Activated CD8-positive, alpha-beta memory T cell treated with anti-CD3 and anti-CD28 coated beads for 36 hours (primary cell): ENCODE measurements at regions not wholly inside any gene's neighbourhood (a gene's known extent, or its start where the extent isn't known, plus 50 kb on each side); places are given as distances from the start of the nearest gene placed in this dataset.

ENCODE experiments used
- CTCF ChIA-PET: fragments of 350-600 bp; sonication (Branson Sonifier 250); formaldehyde crosslinking; loops from one replicate; lab custom pipeline; 2021; ENCODE audit warnings: antibody characterized with exemption; lab: Charles Lee
- POLR2A ChIA-PET: fragments of 350-600 bp; sonication (Branson Sonifier 250); formaldehyde crosslinking; loops from one replicate; lab custom pipeline; 2021; ENCODE audit warnings: antibody characterized with exemption; lab: Charles Lee

DNA sequence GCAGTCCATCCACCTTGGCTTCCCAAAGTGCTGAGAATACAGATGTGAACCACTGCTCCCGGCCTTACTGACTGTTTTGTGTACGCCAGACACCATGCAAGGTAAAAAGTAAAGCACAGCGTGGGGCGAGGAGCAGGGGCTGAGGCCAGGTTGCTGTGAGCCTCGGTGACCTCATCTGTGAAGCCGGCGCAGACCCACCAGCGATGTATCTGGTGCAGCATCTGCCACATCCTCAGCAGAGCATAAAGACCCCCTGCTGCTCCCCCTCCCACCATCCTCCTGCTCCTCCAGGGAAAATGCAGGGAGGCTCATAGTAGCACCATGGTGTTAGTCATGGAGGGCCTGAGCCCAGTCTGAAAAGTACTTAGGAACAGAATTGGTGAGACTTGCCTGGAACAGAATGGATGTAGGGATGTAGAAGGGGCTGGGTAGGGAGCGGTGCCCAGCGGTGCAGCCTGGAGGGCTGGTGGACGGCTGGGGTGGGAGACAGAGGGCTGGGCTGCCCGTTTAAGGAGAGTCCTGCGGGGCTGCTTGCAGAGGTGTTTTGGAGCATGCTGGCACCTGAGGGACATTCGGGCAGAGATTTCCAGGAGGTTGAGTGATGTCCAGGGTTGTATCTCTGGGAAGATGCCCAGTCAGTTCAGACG is 462.4 kb downstream of the BRD1 start:
- ChIA-PET POLR2A (no interaction called here), CTCF (no interaction called here)

DNA sequence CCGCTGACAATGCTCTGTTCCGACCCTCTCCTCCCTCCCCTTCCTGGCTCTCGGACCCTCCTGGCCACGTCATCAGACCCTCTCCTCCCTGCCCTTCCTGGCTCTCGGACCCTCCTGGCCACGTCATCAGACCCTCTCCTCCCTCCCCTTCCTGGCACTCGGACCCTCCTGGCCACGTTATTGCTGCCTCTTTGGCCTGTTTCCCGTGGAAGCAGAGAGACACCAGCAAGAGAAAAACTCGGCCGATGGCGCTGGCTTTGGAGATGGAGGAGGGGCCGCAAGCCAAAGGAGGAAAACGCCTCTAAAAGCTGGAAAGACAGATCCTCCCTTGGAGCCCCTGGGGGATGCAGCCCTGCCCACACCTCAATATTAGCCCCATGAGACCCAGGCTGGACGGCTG is 463.3 kb downstream of the BRD1 start:
- CTCF ChIA-PET = no interaction called here
- POLR2A ChIA-PET = no interaction called here

GRCh38 chr22:49363526-49364230 is 464.0 kb downstream of the BRD1 start:
- CTCF ChIA-PET = no interaction called here
- POLR2A ChIA-PET = no interaction called here

- POLR2A ChIA-PET = no interaction called here
- CTCF ChIA-PET = no interaction called here
Measured at GRCh38 chr22:49362211-49362839, 465.3 kb downstream of the BRD1 start.

DNA sequence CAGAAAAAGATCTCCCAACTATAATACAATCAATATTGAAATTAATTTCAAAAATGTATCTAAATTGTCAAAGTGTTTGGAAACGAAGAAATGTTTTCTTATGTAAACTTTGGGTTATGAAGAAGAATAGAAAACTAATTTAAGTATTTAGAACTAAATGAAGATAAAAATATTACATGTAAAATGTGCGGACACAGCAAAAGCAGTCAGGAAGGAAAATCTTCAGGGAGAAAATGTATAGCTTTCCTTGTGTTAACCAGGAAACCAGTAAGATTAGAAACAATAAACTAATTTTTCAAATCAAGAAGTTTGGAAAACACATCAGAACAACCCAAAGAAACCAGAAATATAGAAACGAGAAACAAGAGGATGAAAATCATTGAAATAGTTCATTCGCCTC is 466.5 kb downstream of the BRD1 start:
- POLR2A ChIA-PET = no interaction called here

DNA sequence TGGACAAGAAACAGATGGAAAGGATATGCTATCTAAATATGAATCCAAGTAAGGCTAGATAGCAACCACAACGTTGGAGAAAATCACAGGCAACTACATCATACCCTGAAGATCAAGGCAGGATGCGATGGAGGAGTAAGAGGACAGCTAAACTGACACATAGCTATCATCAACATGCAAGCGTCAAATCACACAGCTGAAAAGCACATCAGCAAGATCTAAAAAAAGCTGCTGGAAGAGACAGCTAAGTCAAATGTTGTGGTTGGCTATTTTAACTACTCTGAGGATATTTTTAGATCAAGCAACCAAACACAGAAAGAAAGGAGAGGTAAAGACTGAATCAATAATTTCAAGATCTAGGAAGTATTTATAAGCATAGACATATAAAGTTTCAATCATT is 466.9 kb downstream of the BRD1 start:
- POLR2A ChIA-PET = no interaction called here
- CTCF ChIA-PET = no interaction called here

More for the DNA sequence above, 466.5 kb downstream of the BRD1 start:
- CTCF ChIA-PET = no interaction called here

DNA sequence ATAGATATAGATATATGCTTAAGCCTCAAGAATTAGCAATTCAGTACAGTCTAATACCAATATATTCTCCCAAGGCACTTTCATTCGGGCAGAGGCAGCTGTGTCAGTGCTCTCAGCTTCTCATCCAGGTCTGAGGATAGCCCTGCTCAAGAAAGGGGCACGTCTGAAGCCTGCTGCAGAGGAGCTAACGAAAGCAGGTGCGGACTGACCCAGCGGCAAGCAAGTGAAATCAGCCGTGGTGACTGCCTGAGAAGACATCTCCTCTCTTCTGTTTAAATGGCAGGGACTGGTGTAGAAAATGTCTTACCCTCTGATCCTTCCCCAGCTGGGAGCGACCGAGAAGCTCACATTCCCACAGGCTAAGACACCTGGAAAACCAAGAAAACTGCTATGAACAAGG is 468.6 kb downstream of the BRD1 start:
- POLR2A ChIA-PET = no interaction called here
- CTCF ChIA-PET = no interaction called here

DNA sequence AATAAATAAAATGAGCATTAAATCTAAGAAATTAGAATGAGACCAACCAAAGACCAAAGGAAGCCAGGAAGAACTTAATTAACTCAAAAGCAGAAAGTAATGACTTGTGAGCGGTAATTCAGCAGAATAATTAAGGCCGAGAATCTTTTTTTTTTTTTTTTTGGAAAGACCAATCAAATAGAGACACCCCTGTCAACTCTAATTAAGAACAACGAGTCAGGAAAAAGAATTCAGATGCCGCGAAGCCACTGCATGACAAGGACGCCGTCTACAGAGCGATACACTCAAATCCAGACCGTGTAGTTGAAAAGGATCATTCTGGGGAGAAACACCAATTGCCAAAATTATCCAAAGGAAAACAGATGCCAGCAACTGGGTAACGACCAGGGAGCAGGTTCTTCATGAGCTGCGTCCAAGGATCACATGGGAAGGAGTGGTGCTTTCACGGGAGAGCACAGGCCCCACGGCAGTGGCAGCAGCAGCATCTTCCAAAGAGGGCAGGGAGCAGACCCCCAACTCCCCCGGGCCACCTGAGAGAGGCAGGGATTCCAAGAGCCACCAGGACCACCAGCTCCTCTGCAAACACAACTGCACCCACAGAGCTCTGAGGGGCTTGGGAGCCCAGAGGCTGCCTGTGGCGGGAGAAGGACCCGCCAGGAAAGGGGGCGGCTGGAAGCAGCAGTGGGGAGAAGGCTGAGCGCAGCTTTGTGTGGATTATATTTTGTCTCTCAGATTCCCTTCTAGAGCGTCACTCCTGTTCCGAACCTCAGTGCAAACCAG is 469.8 kb downstream of the BRD1 start:
- POLR2A ChIA-PET = no interaction called here

GRCh38 chr22:49356428-49356827 is 471.2 kb downstream of the BRD1 start:
- ChIA-PET CTCF (no interaction called here), POLR2A (no interaction called here)

More for the DNA sequence above, 469.8 kb downstream of the BRD1 start:
- CTCF ChIA-PET = no interaction called here

GRCh38 chr22:49355211-49355920 is 472.3 kb downstream of the BRD1 start:
- CTCF ChIA-PET = no interaction called here
- POLR2A ChIA-PET = no interaction called here

DNA sequence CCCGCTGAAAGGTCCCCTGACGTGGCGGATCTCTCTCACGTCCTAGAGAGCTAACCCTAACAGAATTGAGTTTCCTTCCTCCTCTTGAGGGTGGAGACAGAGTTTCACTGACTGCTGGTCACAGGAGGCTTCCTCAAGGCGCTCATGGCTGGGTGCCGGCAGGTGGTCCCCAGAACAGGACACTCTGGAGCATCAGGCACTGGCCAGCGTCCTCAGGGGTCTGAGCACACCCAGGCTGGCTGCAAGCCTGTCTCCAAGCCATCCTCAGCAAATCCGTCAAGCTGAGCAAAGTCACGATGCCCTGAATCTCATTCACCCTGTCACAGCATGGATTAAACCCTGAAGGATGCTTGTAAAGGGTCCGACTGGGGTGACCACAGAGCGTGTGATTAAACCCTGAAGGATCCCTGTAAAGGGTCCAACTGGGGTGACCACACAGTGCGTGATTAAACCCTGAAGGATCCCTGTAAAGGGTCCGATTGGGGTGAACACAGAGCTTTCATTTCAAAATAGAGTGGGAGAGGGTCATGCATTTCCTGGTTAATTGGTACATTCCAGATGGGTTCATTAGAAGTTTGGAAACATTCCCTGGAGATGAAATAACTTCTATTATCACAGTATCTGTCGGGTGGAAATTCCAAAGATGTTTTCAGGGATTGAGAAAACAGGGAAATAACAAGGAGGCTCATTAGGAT is 473.0 kb downstream of the BRD1 start:
- POLR2A ChIA-PET = no interaction called here

GRCh38 chr22:49353235-49353634 is 474.4 kb downstream of the BRD1 start:
- CTCF ChIA-PET = no interaction called here
- POLR2A ChIA-PET = no interaction called here

More for the DNA sequence above, 473.0 kb downstream of the BRD1 start:
- CTCF ChIA-PET = no interaction called here

- CTCF ChIA-PET = no interaction called here
- POLR2A ChIA-PET = no interaction called here
Measured at GRCh38 chr22:49352361-49353169, 475.1 kb downstream of the BRD1 start.

- ChIA-PET CTCF (no interaction called here), POLR2A (no interaction called here)
Measured at GRCh38 chr22:49351761-49352227, 475.9 kb downstream of the BRD1 start.

- ChIA-PET CTCF (no interaction called here), POLR2A (no interaction called here)
Measured at GRCh38 chr22:49350441-49351121, 477.1 kb downstream of the BRD1 start.

DNA sequence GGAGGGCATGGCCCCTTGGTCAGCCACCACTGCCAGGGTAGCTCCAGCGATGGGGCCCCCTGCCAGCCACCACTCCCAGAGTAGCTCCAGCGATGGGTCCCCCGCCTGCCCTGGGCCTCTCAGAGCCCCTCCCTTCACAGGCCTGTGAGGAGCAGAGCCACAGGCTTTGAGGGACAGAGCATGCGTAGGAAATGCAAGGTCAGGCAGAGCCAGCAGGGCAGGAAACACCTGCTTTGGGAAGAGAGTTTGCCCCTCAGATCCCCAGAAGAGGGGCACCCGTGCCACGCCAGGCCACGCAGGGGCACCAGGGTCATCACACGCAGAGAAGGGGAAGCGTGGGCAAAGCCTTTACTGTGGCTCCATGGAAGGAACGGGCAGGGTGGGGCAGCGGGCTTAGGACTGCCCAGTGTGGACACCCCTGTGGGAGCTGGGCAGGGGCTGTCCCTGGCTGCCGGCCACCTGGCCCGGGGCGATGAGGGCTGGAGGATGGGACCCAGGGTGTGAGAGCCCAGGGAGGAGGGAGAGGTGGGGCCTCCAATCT is 477.8 kb downstream of the BRD1 start:
- CTCF ChIA-PET = no interaction called here
- POLR2A ChIA-PET = no interaction called here

DNA sequence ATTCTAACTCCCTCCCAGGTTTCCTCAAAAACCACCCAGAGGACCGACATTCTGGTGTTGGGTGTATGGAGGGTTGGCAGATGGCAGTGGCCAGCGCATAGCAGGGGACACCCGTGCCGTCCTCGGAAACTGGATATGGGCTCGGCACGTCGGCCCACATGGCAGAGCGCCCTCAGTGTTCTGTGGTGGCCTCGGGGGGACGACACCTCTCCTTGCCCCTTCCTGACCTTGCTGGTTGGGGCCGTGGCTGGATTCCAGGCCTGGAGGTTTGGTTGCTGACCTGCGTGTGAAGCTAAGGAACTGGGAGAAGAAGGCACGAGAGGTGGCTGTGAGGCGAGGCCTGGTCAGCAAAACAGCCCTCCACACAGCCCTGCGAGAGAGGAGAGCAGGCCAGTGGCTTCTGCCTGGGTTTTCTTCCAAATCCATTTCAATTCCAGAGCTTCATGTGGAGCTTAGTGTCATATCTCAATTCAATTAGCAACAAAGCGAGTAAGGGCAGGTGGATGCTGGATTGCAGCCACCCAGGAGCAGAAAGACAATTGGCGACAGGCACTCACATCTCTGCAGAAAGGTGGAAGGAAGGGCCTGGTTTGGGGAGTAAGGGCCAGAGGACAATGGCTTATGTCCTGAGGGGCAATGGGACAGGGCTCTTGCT is 478.4 kb downstream of the BRD1 start:
- ChIA-PET POLR2A (no interaction called here), CTCF (no interaction called here)
